ENCODE measurements at regions not wholly inside any gene's neighbourhood (a gene's known extent, or its start where the extent isn't known, plus 50 kb on each side); places are given as distances from the start of the nearest gene placed in this dataset.

DNA sequence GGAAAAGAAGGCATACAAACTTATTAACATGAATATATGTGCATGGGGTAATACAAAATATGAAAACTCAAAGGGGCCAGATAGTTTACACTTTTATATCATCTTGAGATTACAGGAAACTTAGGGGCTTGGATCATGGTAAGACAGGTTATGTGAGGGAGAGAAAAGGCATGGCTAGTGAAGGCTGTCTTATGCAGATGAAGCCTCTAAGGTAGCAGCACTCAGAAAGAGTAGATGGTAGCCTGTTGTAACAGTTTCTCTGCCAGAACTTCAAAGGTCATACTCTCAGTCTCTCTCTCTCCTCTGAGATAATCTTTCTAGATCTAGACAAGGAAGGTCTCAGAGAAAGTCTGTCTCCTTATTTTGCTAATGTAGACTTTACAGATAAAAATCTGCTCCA lies 57.2 kb upstream of the FGF10 start:
- Histone ChIP-seq H3K4me2 (no peak overlapping the region), H3K9me3 (no peaks in the 10 kb centered on the region), H3K79me2 (ENCODE audit: insufficient read depth) (no peaks in the 10 kb centered on the region), H4K20me1 (ENCODE audit: insufficient read depth) (no peaks in the 10 kb centered on the region), H3K27ac (ENCODE audit: low read depth in 2 of 2, low read length in 1 of 2) (no peak overlapping the region), H2AFZ (ENCODE audit: low read depth) (no peak overlapping the region), H3K4me3 (ENCODE audit: low read depth in 2 of 2, low read length in 1 of 2) (no peak overlapping the region), H3K36me3 (replicated peaks in 1 of 2; ENCODE audit: control insufficient read depth in 1 of 2, insufficient read depth in 2 of 2, low read length in 1 of 2) (no peaks in the 10 kb centered on the region), H3K9ac (no peak overlapping the region), H3K27me3 (ENCODE audit: insufficient read depth) (no peaks in the 10 kb centered on the region), H3F3A (replicated peaks; ENCODE audit: insufficient read depth) (no peaks in the 10 kb centered on the region), H3K9me2 (no peaks in the 10 kb centered on the region), H3K4me1 (ENCODE audit: control insufficient read depth in 1 of 2, insufficient read depth in 2 of 2, low read depth in 1 of 2, low read length in 1 of 2) (no peaks in the 10 kb centered on the region)
- CTCF ChIA-PET, result no interaction called here
- TF ChIP-seq EZH2phosphoT487 (IDR thresholded peaks at IDR 0.05; ENCODE audit: borderline replicate concordance, low read depth), result no peak
- DNase-seq, result no peak
- POLR2A ChIA-PET, result no interaction called here

DNA sequence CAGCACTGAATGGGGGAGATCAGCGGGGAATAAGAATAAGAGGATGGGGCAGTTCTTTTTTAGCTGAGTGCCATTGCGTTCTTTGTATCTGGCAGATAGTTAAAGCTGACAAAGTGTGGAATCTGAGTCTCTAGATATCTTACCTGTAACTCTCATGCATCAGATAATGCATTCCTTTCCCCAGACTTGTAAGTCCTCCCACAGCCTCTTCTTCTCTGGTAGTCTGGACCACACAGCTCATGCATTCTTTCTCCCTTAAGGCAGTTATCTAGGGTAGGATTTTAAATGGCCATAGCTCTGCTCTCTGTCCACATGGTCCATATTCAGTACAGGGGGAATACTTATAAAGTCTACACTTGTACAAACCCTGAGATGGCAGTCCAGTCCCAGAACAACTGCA lies 54.0 kb upstream of the FGF10 start:
- 12% methylated on average over 2 of the region's 2 CpGs for WGBS (ENCODE audit: low lambda C conversion rate)
- H3K4me2 ChIP-seq, result no peak overlapping the region
- H3K36me3 ChIP-seq (replicated peaks in 1 of 2; ENCODE audit: control insufficient read depth in 1 of 2, insufficient read depth in 2 of 2, low read length in 1 of 2), result no peaks in the 10 kb centered on the region
- CTCF ChIA-PET, result interaction anchor here (0.6 kb wide), 1 partner anchor 30 kb away, joined by 3 read pairs; no protein-coding TSS in a partner anchor
- H3K4me3 ChIP-seq (ENCODE audit: low read depth in 2 of 2, low read length in 1 of 2), result no peak overlapping the region
- no peak overlapping the region for H2AFZ ChIP-seq (ENCODE audit: low read depth)
- no peaks in the 10 kb centered on the region for H3K9me2 ChIP-seq
- no peaks in the 10 kb centered on the region for H4K20me1 ChIP-seq (ENCODE audit: insufficient read depth)
- H3K27ac ChIP-seq (ENCODE audit: low read depth in 2 of 2, low read length in 1 of 2), result no peak overlapping the region
- H3K9ac ChIP-seq, result no peak overlapping the region
- no peaks in the 10 kb centered on the region for H3K79me2 ChIP-seq (ENCODE audit: insufficient read depth)
- no peaks in the 10 kb centered on the region for H3K4me1 ChIP-seq (ENCODE audit: control insufficient read depth in 1 of 2, insufficient read depth in 2 of 2, low read depth in 1 of 2, low read length in 1 of 2)
- no peak for DNase-seq
- H3K9me3 ChIP-seq, result no peaks in the 10 kb centered on the region
- H3F3A ChIP-seq (replicated peaks; ENCODE audit: insufficient read depth), result no peaks in the 10 kb centered on the region
- TF ChIP-seq CHD2 (IDR thresholded peaks at IDR 0.05; ENCODE audit: low read length, partially characterized antibody) (no peak), ELF1 (IDR thresholded peaks at IDR 0.05) (no peak), RCOR1 (IDR thresholded peaks at IDR 0.05; ENCODE audit: low read length) (no peak), EZH2phosphoT487 (IDR thresholded peaks at IDR 0.05; ENCODE audit: borderline replicate concordance, low read depth) (no peak), FOSL2 (IDR thresholded peaks at IDR 0.05; ENCODE audit: borderline replicate concordance, low read depth) (no peak), POLR2AphosphoS5 (IDR thresholded peaks at IDR 0.05; ENCODE audit: low read depth, low read length) (no peak)
- TF ChIP-seq, protein P1, sequence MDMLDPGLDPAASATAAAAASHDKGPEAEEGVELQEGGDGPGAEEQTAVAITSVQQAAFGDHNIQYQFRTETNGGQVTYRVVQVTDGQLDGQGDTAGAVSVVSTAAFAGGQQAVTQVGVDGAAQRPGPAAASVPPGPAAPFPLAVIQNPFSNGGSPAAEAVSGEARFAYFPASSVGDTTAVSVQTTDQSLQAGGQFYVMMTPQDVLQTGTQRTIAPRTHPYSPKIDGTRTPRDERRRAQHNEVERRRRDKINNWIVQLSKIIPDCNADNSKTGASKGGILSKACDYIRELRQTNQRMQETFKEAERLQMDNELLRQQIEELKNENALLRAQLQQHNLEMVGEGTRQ (IDR thresholded peaks at IDR 0.05; ENCODE audit: borderline replicate concordance, low read depth, low read length), result no peak
- POLR2A ChIA-PET, result no interaction called here
- no peaks in the 10 kb centered on the region for H3K27me3 ChIP-seq (ENCODE audit: insufficient read depth)

DNA sequence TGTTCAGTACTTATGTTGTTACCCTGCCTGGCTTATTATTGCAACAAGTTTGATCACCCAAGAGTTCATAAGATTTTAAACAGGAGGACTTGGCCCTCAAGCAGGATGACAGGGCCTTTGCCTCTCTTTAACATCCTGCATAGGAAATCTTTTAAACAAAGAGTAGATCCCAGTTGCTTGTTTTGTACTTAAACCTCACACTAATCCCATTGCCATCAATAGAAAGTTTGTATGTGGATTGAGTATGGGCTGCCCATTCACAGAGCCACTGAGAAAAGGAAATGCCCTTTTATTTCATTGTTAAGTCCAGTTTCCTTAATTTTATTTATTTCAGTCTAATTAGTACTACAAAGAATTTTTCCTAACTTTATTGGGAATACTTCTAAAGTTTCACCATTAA lies 52.2 kb upstream of the FGF10 start:
- ChIA-PET POLR2A (no interaction called here), CTCF (no interaction called here)
- H3K4me2 ChIP-seq, result no peak overlapping the region
- H2AFZ ChIP-seq (ENCODE audit: low read depth), result no peak overlapping the region
- H3K4me1 ChIP-seq (ENCODE audit: control insufficient read depth in 1 of 2, insufficient read depth in 2 of 2, low read depth in 1 of 2, low read length in 1 of 2), result no peaks in the 10 kb centered on the region
- H3K27me3 ChIP-seq (ENCODE audit: insufficient read depth), result no peaks in the 10 kb centered on the region
- no peaks in the 10 kb centered on the region for H4K20me1 ChIP-seq (ENCODE audit: insufficient read depth)
- no peak overlapping the region for H3K9ac ChIP-seq
- no peaks in the 10 kb centered on the region for H3K9me3 ChIP-seq
- no peaks in the 10 kb centered on the region for H3F3A ChIP-seq (replicated peaks; ENCODE audit: insufficient read depth)
- no peaks in the 10 kb centered on the region for H3K9me2 ChIP-seq
- no peak overlapping the region for H3K4me3 ChIP-seq (ENCODE audit: low read depth in 2 of 2, low read length in 1 of 2)
- no peak overlapping the region for H3K27ac ChIP-seq (ENCODE audit: low read depth in 2 of 2, low read length in 1 of 2)
- DNase-seq, result no peak
- H3K36me3 ChIP-seq (replicated peaks in 1 of 2; ENCODE audit: control insufficient read depth in 1 of 2, insufficient read depth in 2 of 2, low read length in 1 of 2), result no peaks in the 10 kb centered on the region
- no peak for TF ChIP-seq FOXJ3 (CRISPR knock-in tag; IDR thresholded peaks at IDR 0.05)
- no peak for TF ChIP-seq RCOR1 (IDR thresholded peaks at IDR 0.05; ENCODE audit: low read length)
- H3K79me2 ChIP-seq (ENCODE audit: insufficient read depth), result no peaks in the 10 kb centered on the region
